Spinal cord (tissue), 9 donors: ENCODE measurements at regions not wholly inside any gene's neighbourhood (a gene's known extent, or its start where the extent isn't known, plus 50 kb on each side); places are given as distances from the start of the nearest gene placed in this dataset.
A peak's percentile ranks its signal among the peaks of the same experiment; 100 is the strongest.

ENCODE experiments used
- DNase-seq, 6 donors: peaks; one replicate each; pipeline versions ENCODE4 v3.0.0 to v3.0.0-alpha.2; 2013 to 2015; ENCODE audit warnings: low spot score in 6 of 6, low read depth in 4 of 6
- H3K27ac ChIP-seq: one replicate; pipeline ENCODE4 v1.5.1; 2013; ENCODE audit warnings: low read depth, low read length, control low read depth
- H3K27me3 ChIP-seq: one replicate; pipeline ENCODE4 v1.6.1; 2013; ENCODE audit warnings: low read length; ENCODE audit not compliant: control insufficient read depth, insufficient read depth
- H3K36me3 ChIP-seq: one replicate; pipeline ENCODE4 v1.6.1; 2013; ENCODE audit warnings: low read length; ENCODE audit not compliant: control insufficient read depth, insufficient read depth
- H3K4me1 ChIP-seq: one replicate; pipeline ENCODE4 v1.6.1; 2013; ENCODE audit warnings: low read length; ENCODE audit not compliant: control insufficient read depth, insufficient read depth
- H3K4me3 ChIP-seq: one replicate; pipeline ENCODE4 v1.5.1; 2013; ENCODE audit warnings: low read depth, low read length, control low read depth
- H3K9me3 ChIP-seq: one replicate; pipeline ENCODE4 v1.6.1; 2013; ENCODE audit warnings: low read length; ENCODE audit not compliant: control insufficient read depth, insufficient read depth
- WGBS: methylation state at CpG from one replicate; pipeline ENCODE4 v1.1.5; 2013; ENCODE audit warnings: missing lambda C conversion rate; ENCODE audit not compliant: insufficient coverage; 5-methylcytosine and 5-hydroxymethylcytosine counted together
- donor health status: healthy.

DNA sequence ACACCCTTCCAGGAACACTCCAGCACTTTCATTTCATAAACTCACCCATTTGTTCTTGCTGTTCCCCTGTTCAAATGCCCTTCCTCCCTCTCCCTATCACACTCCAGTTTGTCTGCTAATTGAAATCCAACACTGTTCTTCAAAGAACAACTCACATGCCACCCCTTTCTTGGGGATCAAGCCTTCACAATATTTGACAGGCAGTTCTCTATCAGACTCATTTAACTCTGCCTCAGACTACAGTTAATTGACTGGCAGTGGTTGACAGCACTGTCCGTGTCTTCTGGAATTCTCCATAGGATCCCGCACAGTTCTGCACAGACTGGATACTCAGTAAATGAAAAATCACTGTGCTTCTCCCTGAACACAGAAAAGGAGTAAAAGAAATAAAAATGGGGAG, 87.8 kb downstream of the PMP22 start:
- DNase-seq: no peak
- Histone ChIP-seq H3K4me3 (no peak overlapping the region), H3K27ac (no peak overlapping the region), H3K9me3 (no peaks in the 10 kb centered on the region), H3K4me1 (peaks cover 5% of the 10 kb centered on the region), H3K36me3 (no peaks in the 10 kb centered on the region), H3K27me3 (no peaks in the 10 kb centered on the region)
- WGBS: no CpG with 5 or more reads among the region's 2 CpGs

DNA sequence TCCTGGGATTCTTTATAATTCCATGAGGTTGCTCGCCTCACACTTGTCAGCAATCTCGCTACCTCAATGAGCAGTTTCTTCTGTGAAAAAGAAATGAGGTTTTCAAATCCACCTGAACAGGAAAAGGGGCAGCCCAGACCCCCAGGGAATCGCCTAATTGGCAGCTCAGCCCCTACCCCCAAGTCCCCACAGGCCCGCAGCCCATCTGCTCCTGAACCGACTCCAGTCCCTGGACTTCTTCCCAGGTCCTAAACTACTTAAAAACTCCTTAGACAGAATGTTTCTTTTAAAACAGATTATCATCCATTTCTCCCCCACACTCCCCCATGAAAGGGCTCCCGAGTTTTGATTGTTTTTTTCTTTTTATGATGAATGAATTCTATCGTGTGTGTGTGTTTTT, 89.8 kb downstream of the PMP22 start:
- peak in 1 of 6 donors; percentile 41 for DNase-seq

DNA sequence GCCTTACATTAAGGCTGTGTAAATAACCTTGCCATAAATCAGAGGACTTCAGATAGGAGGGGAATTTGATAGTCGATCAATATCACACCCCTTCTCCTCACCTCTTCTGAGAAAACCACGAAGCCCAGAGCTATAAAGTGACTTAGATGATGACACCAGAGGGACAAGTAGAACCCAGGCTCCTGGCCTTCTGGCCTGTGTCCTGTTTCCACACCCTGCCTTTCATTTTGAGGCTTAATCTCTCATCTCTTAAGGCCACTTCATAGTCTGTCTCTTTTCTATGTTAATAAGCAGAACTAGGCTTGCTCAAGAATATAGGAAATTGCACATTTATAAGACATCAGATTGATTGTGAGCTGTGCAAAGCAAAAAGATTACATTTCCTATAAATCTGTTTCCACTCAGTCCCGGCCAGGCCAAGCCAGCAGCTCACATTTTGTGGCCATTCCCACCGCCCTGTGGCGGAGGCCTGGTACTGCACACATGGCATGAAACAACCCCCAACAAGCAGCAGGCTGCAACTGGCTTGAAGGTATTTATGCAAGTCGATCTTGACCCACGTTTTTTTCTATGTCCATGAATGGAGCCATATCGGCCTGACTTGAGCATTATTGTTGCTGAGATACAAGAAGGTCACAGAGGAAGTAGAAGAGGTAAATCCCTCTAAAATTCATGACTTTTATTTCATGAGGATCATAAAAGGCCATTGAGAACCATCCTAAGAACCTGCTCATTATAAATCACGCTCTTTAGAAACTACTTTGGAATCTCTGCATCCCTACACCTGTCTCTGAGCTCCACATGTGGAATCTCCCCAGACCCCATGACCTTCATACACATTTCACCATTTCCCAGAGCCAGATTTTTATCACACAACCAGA, 93.7 kb downstream of the PMP22 start:
- Histone ChIP-seq H3K9me3 (no peaks in the 10 kb centered on the region), H3K36me3 (no peaks in the 10 kb centered on the region), H3K4me3 (no peak overlapping the region), H3K27me3 (no peaks in the 10 kb centered on the region), H3K27ac (no peak overlapping the region), H3K4me1 (no peaks in the 10 kb centered on the region)
- DNase-seq: peak in 5 of 6 donors; percentile 49 to 93 (median 56)
- 32% methylated on average over 5 of the region's 9 CpGs for WGBS

More for the DNA sequence above, 89.8 kb downstream of the PMP22 start:
- Histone ChIP-seq H3K4me1 (no peaks in the 10 kb centered on the region), H3K9me3 (no peaks in the 10 kb centered on the region), H3K27me3 (no peaks in the 10 kb centered on the region), H3K27ac (no peak overlapping the region), H3K36me3 (no peaks in the 10 kb centered on the region), H3K4me3 (no peak overlapping the region)
- 83% methylated on average over 5 of the region's 7 CpGs for WGBS

DNA sequence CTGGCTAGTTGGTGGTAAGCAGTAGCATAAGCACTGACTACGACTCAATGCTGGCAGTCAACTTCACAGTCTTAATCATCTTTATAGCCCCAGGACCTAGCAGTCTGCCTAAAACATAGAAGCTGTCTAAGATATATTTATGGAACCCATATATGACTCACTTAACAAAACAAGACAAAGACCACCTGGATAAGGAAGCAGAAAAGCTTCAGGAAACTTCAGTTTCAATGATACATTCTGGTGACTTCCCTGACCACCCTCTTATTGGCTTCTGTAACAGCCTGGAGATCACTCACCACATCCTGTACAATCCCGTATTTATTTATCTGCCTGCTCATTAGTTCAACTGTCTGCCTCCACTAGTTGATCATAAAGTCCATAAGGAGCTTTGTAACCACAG, 95.5 kb downstream of the PMP22 start:
- no peak for DNase-seq
- no peaks in the 10 kb centered on the region for H3K4me1 ChIP-seq
- 29% methylated on average over 1 of the region's 2 CpGs for WGBS

DNA sequence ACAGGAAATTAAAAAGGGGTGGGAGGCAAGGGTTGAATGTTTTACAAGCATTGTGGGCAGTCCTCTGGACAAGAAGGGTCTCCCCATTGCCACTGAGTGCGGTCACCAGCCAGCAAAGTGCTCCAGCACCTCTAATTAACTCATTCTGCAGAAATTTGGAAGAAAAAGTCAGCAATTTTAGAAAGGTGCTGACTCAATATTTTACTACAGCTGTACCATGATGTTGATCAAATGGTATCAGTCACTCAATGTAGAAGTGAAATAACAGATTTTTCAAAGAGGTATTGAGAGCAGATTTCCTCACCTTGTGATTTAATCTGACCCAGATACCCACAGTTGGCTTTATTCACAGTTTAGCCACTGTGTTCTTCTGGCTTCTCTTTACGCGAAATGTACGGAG, 96.7 kb downstream of the PMP22 start:
- WGBS: 89% methylated on average over 3 of the region's 4 CpGs

More for the DNA sequence above, 95.5 kb downstream of the PMP22 start:
- H3K27me3 ChIP-seq: no peaks in the 10 kb centered on the region
- H3K4me3 ChIP-seq: no peak overlapping the region
- H3K27ac ChIP-seq: no peak overlapping the region
- no peaks in the 10 kb centered on the region for H3K9me3 ChIP-seq
- H3K36me3 ChIP-seq: no peaks in the 10 kb centered on the region

DNA sequence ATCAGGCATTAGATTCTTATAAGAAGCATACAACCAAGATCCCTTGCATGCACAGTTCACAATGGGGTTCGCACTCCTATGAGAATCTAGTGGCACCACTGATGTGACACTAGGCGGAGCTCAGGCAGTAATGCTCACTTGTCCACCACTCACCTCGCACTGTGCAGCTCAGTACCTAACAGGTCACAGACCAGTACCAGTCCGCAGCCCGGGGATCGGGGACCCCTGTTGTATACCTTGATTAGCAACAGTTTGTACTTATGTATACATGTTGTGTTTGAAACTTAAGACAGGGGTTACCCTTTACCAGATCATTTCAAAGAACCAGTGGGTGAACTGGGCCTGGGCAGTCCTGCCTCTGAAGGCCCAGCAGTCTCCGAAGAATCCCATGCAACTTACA, 103.7 kb downstream of the PMP22 start:
- Histone ChIP-seq H3K27ac (no peak overlapping the region), H3K4me1 (no peaks in the 10 kb centered on the region), H3K36me3 (no peaks in the 10 kb centered on the region), H3K27me3 (no peaks in the 10 kb centered on the region), H3K4me3 (no peak overlapping the region), H3K9me3 (no peaks in the 10 kb centered on the region)
- no peak for DNase-seq
- WGBS: 100% methylated on average over 3 of the region's 7 CpGs

More for the DNA sequence above, 96.7 kb downstream of the PMP22 start:
- no peak overlapping the region for H3K27ac ChIP-seq
- H3K4me3 ChIP-seq: no peak overlapping the region
- DNase-seq: no peak
- no peaks in the 10 kb centered on the region for H3K9me3 ChIP-seq
- H3K4me1 ChIP-seq: no peaks in the 10 kb centered on the region
- no peaks in the 10 kb centered on the region for H3K36me3 ChIP-seq
- H3K27me3 ChIP-seq: no peaks in the 10 kb centered on the region

DNA sequence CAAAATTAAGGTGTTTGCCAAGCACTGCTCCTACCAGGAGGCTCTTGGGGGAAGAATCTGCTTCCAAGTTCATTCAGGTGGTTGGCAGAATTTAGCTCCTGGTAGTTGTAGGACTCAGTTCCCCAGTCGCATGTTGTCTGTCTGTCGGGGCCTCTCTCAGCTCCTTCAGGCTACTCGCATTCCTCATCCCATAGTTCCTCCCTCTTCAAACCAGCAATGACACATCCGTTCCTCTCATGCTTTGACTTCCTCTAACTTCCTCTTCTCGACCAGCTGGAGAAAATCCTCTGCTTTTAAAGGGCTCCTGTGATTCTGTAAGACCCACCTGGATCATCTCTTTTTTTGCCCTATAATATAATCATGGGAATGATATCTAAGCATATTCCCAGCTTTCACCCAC, 108.1 kb downstream of the PMP22 start:
- no peaks in the 10 kb centered on the region for H3K27me3 ChIP-seq
- H3K36me3 ChIP-seq: no peaks in the 10 kb centered on the region
- H3K4me1 ChIP-seq: no peaks in the 10 kb centered on the region
- no peak for DNase-seq
- H3K4me3 ChIP-seq: no peak overlapping the region
- WGBS: 89% methylated on average over 4 of the region's 5 CpGs
- H3K9me3 ChIP-seq: no peaks in the 10 kb centered on the region
- no peak overlapping the region for H3K27ac ChIP-seq

DNA sequence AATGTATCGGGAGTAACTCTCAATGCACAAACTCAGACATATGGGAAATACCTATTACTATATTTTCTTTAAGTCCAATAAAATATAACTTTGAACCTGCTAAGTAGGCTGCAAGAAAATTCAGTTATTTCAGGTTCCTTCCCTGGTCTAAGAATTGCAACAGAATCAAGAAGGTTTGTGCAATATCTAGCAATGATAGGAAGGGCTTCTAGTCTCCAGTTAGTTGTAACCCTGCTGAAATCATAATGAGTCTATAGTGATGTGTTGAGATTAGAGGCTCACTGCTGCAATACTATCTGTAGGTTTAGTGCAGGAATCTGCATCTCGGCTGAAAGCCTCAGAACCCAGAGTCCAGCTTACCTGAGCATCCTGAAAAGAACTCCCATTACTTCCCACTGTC, 110.5 kb downstream of the PMP22 start:
- no peaks in the 10 kb centered on the region for H3K9me3 ChIP-seq
- no peak for DNase-seq
- no peaks in the 10 kb centered on the region for H3K27me3 ChIP-seq
- no peak overlapping the region for H3K27ac ChIP-seq
- H3K4me3 ChIP-seq: no peak overlapping the region
- 83% methylated on average over 1 of the region's 2 CpGs for WGBS
- no peaks in the 10 kb centered on the region for H3K4me1 ChIP-seq
- no peaks in the 10 kb centered on the region for H3K36me3 ChIP-seq

DNA sequence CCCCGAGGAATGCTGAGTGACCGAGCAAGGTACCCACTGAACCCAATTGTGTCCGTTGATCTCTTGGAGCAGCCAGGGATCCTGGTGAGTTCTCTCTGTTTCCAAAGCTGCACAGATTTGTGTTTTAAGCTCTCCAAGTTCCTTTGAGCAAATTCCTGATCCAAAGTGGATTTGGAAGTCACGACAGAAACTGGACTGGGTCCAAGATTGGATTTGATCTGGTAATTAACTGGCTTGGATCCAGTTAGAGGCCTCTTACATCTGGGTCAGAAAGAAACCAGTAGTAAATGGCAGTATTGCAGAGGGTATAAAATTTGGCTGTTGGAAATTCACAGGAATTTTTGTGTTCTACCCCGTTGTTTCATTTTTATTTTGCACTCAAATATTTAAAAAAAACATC, 119.5 kb downstream of the PMP22 start:
- no peak overlapping the region for H3K4me3 ChIP-seq

DNA sequence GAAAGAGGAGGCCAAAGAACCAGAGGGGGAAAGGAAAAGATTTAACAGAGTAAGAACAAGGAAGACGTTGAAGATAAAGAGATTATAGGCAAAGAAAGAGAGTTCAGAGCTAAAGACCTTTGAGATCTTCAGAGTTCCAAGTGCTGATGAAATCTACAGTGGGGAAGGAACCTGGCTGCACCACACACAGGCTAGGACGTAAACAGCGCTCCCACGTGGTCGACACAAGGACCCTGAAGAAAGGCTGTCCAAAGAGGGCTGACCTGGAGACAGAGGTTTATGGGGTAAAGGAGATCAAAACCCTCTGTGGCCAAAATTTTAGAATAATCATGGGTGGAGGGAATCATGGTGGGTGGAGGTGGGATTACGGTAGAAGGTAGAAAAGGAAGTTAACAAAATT, 121.6 kb downstream of the PMP22 start:
- Histone ChIP-seq H3K9me3 (no peaks in the 10 kb centered on the region), H3K27me3 (no peaks in the 10 kb centered on the region), H3K4me1 (no peaks in the 10 kb centered on the region), H3K36me3 (no peaks in the 10 kb centered on the region), H3K27ac (no peak overlapping the region), H3K4me3 (no peak overlapping the region)
- WGBS: 71% methylated on average over 5 of the region's 6 CpGs
- DNase-seq: no peak

More for the DNA sequence above, 119.5 kb downstream of the PMP22 start:
- Histone ChIP-seq H3K27ac (no peak overlapping the region), H3K27me3 (no peaks in the 10 kb centered on the region), H3K36me3 (no peaks in the 10 kb centered on the region), H3K9me3 (no peaks in the 10 kb centered on the region), H3K4me1 (no peaks in the 10 kb centered on the region)
- WGBS: 77% methylated on average over 4 of the region's 5 CpGs
- DNase-seq: no peak
